ENCODE measurements at regions not wholly inside any gene's neighbourhood (a gene's known extent, or its start where the extent isn't known, plus 50 kb on each side); places are given as distances from the start of the nearest gene placed in this dataset.

DNA sequence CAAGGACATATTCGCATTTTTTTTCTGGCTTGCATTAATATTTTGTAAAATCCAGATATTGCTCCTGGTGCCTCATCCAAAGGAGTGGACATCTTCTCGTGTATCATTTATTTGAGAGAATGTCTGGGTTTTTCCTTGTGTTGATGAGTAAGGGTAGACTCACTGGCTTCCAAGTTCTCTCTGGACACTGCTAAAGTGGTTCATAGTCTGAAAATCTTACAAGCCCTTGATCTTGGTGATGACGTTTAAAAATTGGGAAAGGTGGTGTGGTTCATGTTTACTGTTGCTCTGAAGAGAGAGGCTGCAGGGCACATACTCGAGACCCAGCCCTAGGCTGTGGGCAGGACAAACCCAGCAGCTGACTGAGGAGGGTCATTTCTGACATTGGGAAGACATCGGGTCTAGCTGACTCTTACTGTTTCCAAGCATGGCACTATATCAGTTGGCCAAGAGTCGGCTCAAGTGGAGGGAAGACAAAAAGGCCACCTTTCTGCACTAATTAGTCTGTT, 296.2 kb downstream of the LMX1A start:
- no peak for TF ChIP-seq CHD2 (IDR thresholded peaks at IDR 0.05; ENCODE audit: low read length, partially characterized antibody)
- no peak overlapping the region for H3K9ac ChIP-seq
- no peak overlapping the region for H2AFZ ChIP-seq (ENCODE audit: low read depth)
- H3F3A ChIP-seq (replicated peaks; ENCODE audit: insufficient read depth), result no peaks in the 10 kb centered on the region
- H3K9me3 ChIP-seq, result no peaks in the 10 kb centered on the region
- H3K4me2 ChIP-seq, result no peak overlapping the region
- no peak overlapping the region for H3K27ac ChIP-seq (ENCODE audit: low read depth in 2 of 2, low read length in 1 of 2)
- 16% methylated on average over 6 of the region's 6 CpGs for WGBS (ENCODE audit: low lambda C conversion rate)
- H3K27me3 ChIP-seq (ENCODE audit: insufficient read depth), result no peaks in the 10 kb centered on the region
- DNase-seq, result no peak
- CTCF ChIA-PET, result interaction anchor here (0.6 kb wide), 1 partner anchor 16 kb away, joined by 3 read pairs; no protein-coding TSS in a partner anchor
- H3K4me3 ChIP-seq (ENCODE audit: low read depth in 2 of 2, low read length in 1 of 2), result no peak overlapping the region
- H3K36me3 ChIP-seq (replicated peaks in 1 of 2; ENCODE audit: control insufficient read depth in 1 of 2, insufficient read depth in 2 of 2, low read length in 1 of 2), result no peaks in the 10 kb centered on the region
- POLR2A ChIA-PET, result no interaction called here
- no peaks in the 10 kb centered on the region for H3K79me2 ChIP-seq (ENCODE audit: insufficient read depth)
- H3K9me2 ChIP-seq, result no peaks in the 10 kb centered on the region
- H3K4me1 ChIP-seq (ENCODE audit: control insufficient read depth in 1 of 2, insufficient read depth in 2 of 2, low read depth in 1 of 2, low read length in 1 of 2), result no peaks in the 10 kb centered on the region
- H4K20me1 ChIP-seq (ENCODE audit: insufficient read depth), result no peaks in the 10 kb centered on the region

DNA sequence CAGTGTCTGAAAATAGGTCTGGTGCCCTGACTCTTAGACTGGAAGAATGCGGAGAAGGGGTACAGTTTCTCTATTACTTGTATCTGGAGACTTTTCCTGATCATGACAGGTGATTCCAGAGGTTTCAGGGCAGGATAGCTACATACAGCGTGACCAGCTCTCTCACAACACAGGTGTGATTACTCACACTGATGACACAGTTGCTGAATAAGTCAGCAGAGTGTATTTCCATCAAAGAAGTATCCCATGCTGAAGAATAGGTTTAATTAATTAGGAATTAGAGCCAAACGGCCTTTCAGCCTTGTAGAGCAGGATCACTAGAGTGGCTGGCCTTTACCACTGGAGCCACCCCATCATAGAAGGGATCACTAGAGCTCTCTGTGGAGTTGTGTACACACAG, 298.6 kb downstream of the LMX1A start:
- ChIA-PET POLR2A (no interaction called here), CTCF (interaction anchor here (1.8 kb wide), 1 partner anchor 16 kb away, joined by 5 read pairs; no protein-coding TSS in a partner anchor)
- Histone ChIP-seq H3K27me3 (ENCODE audit: insufficient read depth) (no peaks in the 10 kb centered on the region), H3K4me1 (ENCODE audit: control insufficient read depth in 1 of 2, insufficient read depth in 2 of 2, low read depth in 1 of 2, low read length in 1 of 2) (no peaks in the 10 kb centered on the region), H3K79me2 (ENCODE audit: insufficient read depth) (no peaks in the 10 kb centered on the region), H3K9me3 (no peaks in the 10 kb centered on the region), H3K4me2 (no peak overlapping the region), H3K36me3 (replicated peaks in 1 of 2; ENCODE audit: control insufficient read depth in 1 of 2, insufficient read depth in 2 of 2, low read length in 1 of 2) (no peaks in the 10 kb centered on the region), H3K27ac (ENCODE audit: low read depth in 2 of 2, low read length in 1 of 2) (no peak overlapping the region), H3K4me3 (ENCODE audit: low read depth in 2 of 2, low read length in 1 of 2) (no peak overlapping the region), H3K9ac (no peak overlapping the region), H3K9me2 (no peaks in the 10 kb centered on the region), H3F3A (replicated peaks; ENCODE audit: insufficient read depth) (no peaks in the 10 kb centered on the region), H2AFZ (ENCODE audit: low read depth) (no peak overlapping the region), H4K20me1 (ENCODE audit: insufficient read depth) (no peaks in the 10 kb centered on the region)
- no peak for DNase-seq
- TF ChIP-seq TEAD4 (IDR thresholded peaks at IDR 0.05; ENCODE audit: borderline replicate concordance, insufficient read depth) (no peak), TAF1 (IDR thresholded peaks at IDR 0.05; ENCODE audit: borderline replicate concordance, low read depth, low read length) (no peak), GATA2 (CRISPR knock-in tag; IDR thresholded peaks at IDR 0.05) (no peak), YY1 (IDR thresholded peaks at IDR 0.05; ENCODE audit: low read depth) (no peak), POLR2AphosphoS5 (IDR thresholded peaks at IDR 0.05; ENCODE audit: low read depth, low read length) (no peak), ELF1 (IDR thresholded peaks at IDR 0.05) (no peak), NFIC (IDR thresholded peaks at IDR 0.05; ENCODE audit: borderline replicate concordance) (no peak), SMC3 (IDR thresholded peaks at IDR 0.05; ENCODE audit: low read depth, low read length) (no peak), GABPA (IDR thresholded peaks at IDR 0.05; ENCODE audit: low read depth) (no peak), EZH2phosphoT487 (IDR thresholded peaks at IDR 0.05; ENCODE audit: borderline replicate concordance, low read depth) (no peak), MXI1 (IDR thresholded peaks at IDR 0.05; ENCODE audit: low read depth, low read length) (no peak), TCF12 (IDR thresholded peaks at IDR 0.05) (no peak), EP300 (IDR thresholded peaks at IDR 0.05; ENCODE audit: borderline replicate concordance in 1 of 2, low read depth in 1 of 2, low read length in 1 of 2) (no peak)
- TF ChIP-seq, protein P1, sequence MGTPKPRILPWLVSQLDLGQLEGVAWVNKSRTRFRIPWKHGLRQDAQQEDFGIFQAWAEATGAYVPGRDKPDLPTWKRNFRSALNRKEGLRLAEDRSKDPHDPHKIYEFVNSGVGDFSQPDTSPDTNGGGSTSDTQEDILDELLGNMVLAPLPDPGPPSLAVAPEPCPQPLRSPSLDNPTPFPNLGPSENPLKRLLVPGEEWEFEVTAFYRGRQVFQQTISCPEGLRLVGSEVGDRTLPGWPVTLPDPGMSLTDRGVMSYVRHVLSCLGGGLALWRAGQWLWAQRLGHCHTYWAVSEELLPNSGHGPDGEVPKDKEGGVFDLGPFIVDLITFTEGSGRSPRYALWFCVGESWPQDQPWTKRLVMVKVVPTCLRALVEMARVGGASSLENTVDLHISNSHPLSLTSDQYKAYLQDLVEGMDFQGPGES (IDR thresholded peaks at IDR 0.05; ENCODE audit: low read depth, low read length), result no peak
- TF ChIP-seq, protein P2, sequence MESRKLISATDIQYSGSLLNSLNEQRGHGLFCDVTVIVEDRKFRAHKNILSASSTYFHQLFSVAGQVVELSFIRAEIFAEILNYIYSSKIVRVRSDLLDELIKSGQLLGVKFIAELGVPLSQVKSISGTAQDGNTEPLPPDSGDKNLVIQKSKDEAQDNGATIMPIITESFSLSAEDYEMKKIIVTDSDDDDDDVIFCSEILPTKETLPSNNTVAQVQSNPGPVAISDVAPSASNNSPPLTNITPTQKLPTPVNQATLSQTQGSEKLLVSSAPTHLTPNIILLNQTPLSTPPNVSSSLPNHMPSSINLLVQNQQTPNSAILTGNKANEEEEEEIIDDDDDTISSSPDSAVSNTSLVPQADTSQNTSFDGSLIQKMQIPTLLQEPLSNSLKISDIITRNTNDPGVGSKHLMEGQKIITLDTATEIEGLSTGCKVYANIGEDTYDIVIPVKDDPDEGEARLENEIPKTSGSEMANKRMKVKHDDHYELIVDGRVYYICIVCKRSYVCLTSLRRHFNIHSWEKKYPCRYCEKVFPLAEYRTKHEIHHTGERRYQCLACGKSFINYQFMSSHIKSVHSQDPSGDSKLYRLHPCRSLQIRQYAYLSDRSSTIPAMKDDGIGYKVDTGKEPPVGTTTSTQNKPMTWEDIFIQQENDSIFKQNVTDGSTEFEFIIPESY (IDR thresholded peaks at IDR 0.05; ENCODE audit: borderline replicate concordance, low read depth), result no peak
- TF ChIP-seq, protein P3, sequence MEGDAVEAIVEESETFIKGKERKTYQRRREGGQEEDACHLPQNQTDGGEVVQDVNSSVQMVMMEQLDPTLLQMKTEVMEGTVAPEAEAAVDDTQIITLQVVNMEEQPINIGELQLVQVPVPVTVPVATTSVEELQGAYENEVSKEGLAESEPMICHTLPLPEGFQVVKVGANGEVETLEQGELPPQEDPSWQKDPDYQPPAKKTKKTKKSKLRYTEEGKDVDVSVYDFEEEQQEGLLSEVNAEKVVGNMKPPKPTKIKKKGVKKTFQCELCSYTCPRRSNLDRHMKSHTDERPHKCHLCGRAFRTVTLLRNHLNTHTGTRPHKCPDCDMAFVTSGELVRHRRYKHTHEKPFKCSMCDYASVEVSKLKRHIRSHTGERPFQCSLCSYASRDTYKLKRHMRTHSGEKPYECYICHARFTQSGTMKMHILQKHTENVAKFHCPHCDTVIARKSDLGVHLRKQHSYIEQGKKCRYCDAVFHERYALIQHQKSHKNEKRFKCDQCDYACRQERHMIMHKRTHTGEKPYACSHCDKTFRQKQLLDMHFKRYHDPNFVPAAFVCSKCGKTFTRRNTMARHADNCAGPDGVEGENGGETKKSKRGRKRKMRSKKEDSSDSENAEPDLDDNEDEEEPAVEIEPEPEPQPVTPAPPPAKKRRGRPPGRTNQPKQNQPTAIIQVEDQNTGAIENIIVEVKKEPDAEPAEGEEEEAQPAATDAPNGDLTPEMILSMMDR (IDR thresholded peaks at IDR 0.05), result no peak
- TF ChIP-seq, protein P4, sequence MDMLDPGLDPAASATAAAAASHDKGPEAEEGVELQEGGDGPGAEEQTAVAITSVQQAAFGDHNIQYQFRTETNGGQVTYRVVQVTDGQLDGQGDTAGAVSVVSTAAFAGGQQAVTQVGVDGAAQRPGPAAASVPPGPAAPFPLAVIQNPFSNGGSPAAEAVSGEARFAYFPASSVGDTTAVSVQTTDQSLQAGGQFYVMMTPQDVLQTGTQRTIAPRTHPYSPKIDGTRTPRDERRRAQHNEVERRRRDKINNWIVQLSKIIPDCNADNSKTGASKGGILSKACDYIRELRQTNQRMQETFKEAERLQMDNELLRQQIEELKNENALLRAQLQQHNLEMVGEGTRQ (IDR thresholded peaks at IDR 0.05; ENCODE audit: borderline replicate concordance, low read depth, low read length), result no peak
- TF ChIP-seq, protein P5, sequence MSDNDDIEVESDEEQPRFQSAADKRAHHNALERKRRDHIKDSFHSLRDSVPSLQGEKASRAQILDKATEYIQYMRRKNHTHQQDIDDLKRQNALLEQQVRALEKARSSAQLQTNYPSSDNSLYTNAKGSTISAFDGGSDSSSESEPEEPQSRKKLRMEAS (IDR thresholded peaks at IDR 0.05; ENCODE audit: low read depth), result no peak
- 6% methylated on average over 2 of the region's 3 CpGs for WGBS (ENCODE audit: low lambda C conversion rate)
